H7 (cell line): ENCODE measurements at regions not wholly inside any gene's neighbourhood (a gene's known extent, or its start where the extent isn't known, plus 50 kb on each side); places are given as distances from the start of the nearest gene placed in this dataset.
A peak's percentile ranks its signal among the peaks of the same experiment; 100 is the strongest.

ENCODE experiments used
- DNase-seq: peaks from one replicate; pipeline ENCODE4 v3.0.0; 2012
- H3K27me3 ChIP-seq: 2 replicates; pipeline ENCODE4 v1.6.0; 2011; ENCODE audit warnings: mild to moderate bottlenecking, low read length; ENCODE audit not compliant: control insufficient read depth, insufficient read depth
- H3K36me3 ChIP-seq: replicated peaks from 2 replicates; pipeline ENCODE4 v1.5.1; 2011; ENCODE audit warnings: low read length; ENCODE audit not compliant: control insufficient read depth, insufficient read depth
- H3K4me3 ChIP-seq: 2 replicates; pipeline ENCODE4 v1.5.1; 2011; ENCODE audit warnings: low read depth, mild to moderate bottlenecking, control low read depth, low read length, moderate library complexity; ENCODE audit not compliant: insufficient read depth

DNA sequence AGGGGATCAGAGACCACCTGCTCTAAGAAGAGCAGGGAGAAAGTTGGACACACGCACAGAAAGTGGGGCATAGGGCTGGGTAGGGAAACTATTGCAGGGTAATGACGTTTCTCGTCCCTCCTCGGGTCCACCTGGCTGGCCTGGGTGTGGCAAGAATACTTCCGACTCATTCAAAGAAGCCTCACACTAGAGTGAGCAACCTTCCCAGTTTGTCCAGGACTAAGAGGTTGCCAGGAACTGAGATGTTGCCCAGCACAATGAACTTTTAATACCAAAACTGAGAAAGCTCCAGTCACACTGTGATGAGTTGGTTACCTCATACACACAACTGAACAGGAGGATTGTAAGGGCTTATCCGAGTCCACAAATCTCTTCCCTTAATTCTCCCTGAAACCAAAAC, 74.5 kb upstream of the ADGRF1 start:
- no peak for DNase-seq
- no peak overlapping the region for H3K4me3 ChIP-seq
- no peaks in the 10 kb centered on the region for H3K36me3 ChIP-seq
- H3K27me3 ChIP-seq = no peaks in the 10 kb centered on the region

DNA sequence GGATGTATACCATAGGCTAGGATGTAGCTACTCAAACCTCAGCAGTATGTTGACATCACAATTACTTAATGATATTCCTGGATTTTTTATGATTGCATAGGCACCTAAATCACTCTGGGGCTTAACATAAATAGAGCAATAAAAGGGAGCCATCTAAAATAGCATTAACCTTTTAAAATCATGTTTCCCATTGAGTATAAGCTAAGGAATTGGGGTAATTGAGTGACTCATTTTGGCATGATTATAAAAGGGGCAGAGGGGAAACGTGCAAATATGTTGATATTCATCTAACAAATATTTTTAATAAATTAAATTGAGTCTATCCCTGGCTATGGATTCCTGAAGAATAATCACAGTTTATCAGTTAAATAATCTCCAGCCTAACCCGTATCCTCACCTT, 74.0 kb upstream of the ADGRF1 start:
- no peaks in the 10 kb centered on the region for H3K36me3 ChIP-seq
- DNase-seq = no peak
- no peaks in the 10 kb centered on the region for H3K27me3 ChIP-seq
- H3K4me3 ChIP-seq = no peak overlapping the region

DNA sequence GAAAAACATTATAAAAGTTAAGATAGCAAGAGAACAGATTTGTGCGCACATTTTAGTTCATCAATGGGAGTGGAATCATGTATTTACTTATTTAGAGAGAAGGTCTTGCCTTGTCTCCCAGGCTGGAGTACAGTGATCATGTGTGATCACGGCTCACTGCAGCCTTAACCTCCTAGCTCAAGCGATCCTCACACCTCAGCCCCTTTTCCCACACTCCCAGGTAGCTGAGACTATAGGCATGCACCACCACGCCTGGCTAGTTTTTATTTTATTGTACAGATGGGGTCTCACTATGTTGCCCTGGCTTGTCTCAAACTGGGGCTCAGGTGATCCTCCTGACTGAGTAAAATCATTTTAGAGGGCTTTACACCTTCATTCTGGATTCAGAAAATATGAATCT, 72.3 kb upstream of the ADGRF1 start:
- H3K36me3 ChIP-seq = no peaks in the 10 kb centered on the region
- DNase-seq = no peak
- H3K4me3 ChIP-seq = no peak overlapping the region
- H3K27me3 ChIP-seq = no peaks in the 10 kb centered on the region

GRCh38 chr6:47112317-47112716, 70.2 kb upstream of the ADGRF1 start:
- DNase-seq = no peak
- Histone ChIP-seq H3K36me3 (no peaks in the 10 kb centered on the region), H3K4me3 (no peak overlapping the region), H3K27me3 (no peaks in the 10 kb centered on the region)

DNA sequence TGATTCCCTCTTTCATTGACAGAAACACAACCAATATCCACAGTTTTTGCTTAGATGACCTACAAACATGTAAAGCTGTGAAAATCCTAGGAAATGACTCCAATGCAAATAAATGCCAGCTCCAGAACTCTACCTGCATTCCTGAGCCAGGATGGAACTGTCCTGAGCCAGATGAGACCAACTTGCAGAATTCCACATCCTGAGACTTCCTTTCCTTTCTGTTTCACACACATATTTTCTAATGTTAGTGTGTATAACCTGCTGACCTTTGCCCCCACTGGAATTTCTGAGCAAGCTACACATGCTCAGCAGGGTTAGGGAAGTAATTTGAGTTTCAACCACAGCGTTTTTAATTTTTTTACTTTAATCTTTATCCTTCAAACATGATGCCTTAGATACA, 69.6 kb upstream of the ADGRF1 start:
- H3K27me3 ChIP-seq = no peaks in the 10 kb centered on the region
- H3K36me3 ChIP-seq = no peaks in the 10 kb centered on the region
- DNase-seq = no peak
- H3K4me3 ChIP-seq = no peak overlapping the region

DNA sequence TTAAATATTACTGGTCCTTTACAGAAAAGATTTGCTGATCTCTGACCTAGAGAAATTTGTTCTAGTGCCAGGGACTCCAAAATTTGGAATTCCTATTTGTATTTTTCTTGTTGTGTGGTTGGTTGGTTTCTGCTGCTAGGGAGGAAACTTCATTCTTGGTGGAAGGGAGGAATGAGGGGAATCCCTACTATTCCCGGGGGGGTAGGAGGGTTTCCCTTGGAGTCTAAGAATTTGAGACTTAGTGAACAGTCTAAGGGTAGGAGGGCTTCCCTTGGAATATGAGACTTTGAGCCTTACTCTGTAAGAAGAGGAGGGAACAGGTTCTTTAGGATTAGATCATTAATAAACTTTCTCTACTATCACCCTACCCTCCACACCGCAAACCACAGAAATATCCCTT, 67.1 kb upstream of the ADGRF1 start:
- DNase-seq = no peak
- Histone ChIP-seq H3K27me3 (no peaks in the 10 kb centered on the region), H3K4me3 (no peak overlapping the region), H3K36me3 (no peaks in the 10 kb centered on the region)

GRCh38 chr6:47106721-47107197, 64.6 kb upstream of the ADGRF1 start:
- H3K4me3 ChIP-seq = no peak overlapping the region
- no peaks in the 10 kb centered on the region for H3K27me3 ChIP-seq
- DNase-seq = peak; percentile 29
- no peaks in the 10 kb centered on the region for H3K36me3 ChIP-seq

DNA sequence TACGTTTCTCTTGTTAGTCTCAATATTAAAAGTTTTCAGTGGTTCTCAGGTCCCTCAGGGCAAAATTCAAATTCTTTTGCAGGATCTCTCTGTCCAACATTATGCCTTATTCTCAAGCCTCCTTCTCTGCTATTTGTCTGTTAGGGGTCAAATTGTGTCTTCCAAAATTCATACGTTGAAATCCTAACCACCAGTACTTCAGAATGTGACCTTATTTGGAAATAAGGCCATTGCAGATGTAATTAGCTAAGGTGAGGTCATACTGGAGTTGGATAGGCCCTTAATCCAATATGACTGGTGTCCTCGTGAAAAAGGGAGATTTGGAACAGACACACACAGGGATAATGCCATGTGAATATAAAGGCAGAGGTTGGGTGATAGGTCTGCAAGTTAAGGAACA, 64.1 kb upstream of the ADGRF1 start:
- DNase-seq = no peak
- H3K27me3 ChIP-seq = no peaks in the 10 kb centered on the region
- no peak overlapping the region for H3K4me3 ChIP-seq
- no peaks in the 10 kb centered on the region for H3K36me3 ChIP-seq

DNA sequence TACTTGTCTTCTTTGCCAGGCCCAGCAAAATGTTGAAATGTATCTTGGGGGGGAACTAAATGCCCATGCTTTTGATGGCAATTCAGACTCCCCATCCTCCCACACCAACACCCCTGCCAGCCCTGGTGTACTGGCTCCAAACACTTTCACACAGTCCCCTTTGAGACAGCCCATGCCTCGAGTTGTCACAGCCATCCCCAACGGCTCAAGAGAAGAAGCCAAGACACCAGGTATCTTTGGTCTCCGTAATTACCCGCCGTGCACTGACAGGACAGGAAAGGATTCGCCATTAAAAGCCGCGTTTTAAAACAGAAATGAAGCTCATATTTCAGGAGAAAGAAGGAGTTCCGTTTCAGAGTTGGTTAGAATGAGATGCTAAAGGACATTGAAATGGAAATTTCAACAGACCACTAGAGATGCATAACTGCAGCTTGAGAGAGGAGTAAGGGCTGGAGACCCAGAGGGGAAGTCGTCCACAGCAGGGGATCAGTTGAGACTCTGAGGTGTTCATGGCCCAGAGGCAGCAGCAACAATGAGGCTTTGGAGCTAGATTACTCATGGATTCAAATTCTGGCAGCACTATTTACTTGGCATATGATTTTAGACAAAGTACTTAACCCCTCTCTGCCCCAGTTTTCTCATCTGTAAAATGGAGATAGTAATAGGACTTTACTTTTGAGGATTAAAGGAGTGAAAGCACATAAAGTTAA, 63.5 kb upstream of the ADGRF1 start:
- H3K27me3 ChIP-seq = no peaks in the 10 kb centered on the region
- DNase-seq = peak; percentile 41
- H3K36me3 ChIP-seq = no peaks in the 10 kb centered on the region
- no peak overlapping the region for H3K4me3 ChIP-seq

DNA sequence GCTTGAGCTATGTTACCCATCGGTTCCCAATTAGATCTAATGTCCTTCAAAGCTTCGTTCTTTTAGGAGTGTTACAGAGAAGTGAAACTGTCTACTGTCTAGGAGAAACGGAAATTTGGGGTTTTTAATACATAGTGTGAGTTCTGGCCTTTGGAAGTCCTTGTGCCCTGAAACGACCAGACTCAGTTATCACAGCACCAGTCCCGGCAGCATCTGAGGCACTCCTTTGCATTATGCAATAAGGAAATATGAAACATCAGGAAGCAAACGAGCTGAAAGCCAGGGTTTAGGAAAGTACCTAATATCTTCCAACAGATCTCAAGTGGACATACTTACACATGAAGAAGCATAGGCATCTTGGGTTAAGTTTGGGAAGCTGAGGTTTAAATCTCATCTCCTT, 61.8 kb upstream of the ADGRF1 start:
- Histone ChIP-seq H3K4me3 (no peak overlapping the region), H3K27me3 (no peaks in the 10 kb centered on the region), H3K36me3 (no peaks in the 10 kb centered on the region)
- no peak for DNase-seq

- Histone ChIP-seq H3K36me3 (no peaks in the 10 kb centered on the region), H3K27me3 (no peaks in the 10 kb centered on the region), H3K4me3 (no peak overlapping the region)
- no peak for DNase-seq
Observed at GRCh38 chr6:47102331-47102730, 60.2 kb upstream of the ADGRF1 start.

- H3K27me3 ChIP-seq = no peaks in the 10 kb centered on the region
- no peak for DNase-seq
Observed at GRCh38 chr6:47098570-47098993, 56.5 kb upstream of the ADGRF1 start.

GRCh38 chr6:47097092-47097945, 55.2 kb upstream of the ADGRF1 start:
- peak; percentile 67 for DNase-seq
- H3K4me3 ChIP-seq = no peak overlapping the region
- no peaks in the 10 kb centered on the region for H3K36me3 ChIP-seq
- H3K27me3 ChIP-seq = no peaks in the 10 kb centered on the region

More at GRCh38 chr6:47098570-47098993, 56.5 kb upstream of the ADGRF1 start:
- H3K4me3 ChIP-seq = no peak overlapping the region
- H3K36me3 ChIP-seq = no peaks in the 10 kb centered on the region

DNA sequence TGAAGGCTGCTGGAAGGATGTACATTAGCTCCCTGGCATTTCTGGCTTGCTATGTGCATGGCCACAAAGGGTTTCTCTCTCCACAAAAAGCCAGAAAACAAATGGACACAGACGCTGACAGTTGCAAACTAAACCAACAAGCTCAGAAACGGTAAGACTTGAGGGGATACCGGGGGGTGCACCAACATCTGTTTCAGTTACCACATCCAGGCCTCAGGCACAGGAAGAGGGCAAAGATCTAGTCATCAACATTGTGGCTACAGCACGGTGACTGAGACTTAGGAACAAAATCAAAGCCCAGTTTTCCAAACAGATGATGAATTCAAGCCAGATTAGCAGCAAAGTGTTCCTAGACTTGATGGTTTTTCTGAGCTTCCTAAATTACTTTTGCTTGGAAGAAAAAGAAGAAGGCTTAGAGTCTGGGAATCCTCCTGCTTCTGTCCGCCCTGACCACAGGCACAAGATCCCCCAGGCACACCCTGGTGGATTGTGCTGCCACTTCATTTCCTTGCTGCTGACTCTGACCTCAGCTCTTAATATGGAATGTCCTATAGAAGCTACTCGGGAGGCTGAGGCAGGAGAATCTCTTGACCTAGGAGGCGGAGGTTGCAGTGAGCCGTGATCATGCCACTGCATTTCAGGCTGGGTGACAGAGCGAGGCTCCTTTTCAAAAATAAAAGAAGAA, 54.2 kb upstream of the ADGRF1 start:
- Histone ChIP-seq H3K27me3 (no peaks in the 10 kb centered on the region), H3K4me3 (no peak overlapping the region), H3K36me3 (no peaks in the 10 kb centered on the region)
- DNase-seq = no peak
